Uterus (tissue), 3 donors: ENCODE measurements at regions not wholly inside any gene's neighbourhood (a gene's known extent, or its start where the extent isn't known, plus 50 kb on each side); places are given as distances from the start of the nearest gene placed in this dataset.

ENCODE experiments used
- DNase-seq, 2 donors: peaks; one replicate each; pipeline ENCODE4 v3.0.0-alpha.2; 2019 to 2020
- H3K27ac ChIP-seq, 2 donors: fragments of 200-600 bp; sonication (generic); 1 replicate in 1 of 2; 2 replicates in 1 of 2; pipeline ENCODE4 v1.5.1; 2016 to 2018
- H3K27me3 ChIP-seq, 2 donors: fragments of 200-600 bp; sonication (generic); one replicate each; pipeline ENCODE4 v1.5.1; 2018 to 2019; ENCODE audit warnings: control low read depth in 1 of 2
- H3K36me3 ChIP-seq, 2 donors: fragments of 200-600 bp; sonication (generic); one replicate each; pipeline ENCODE4 v1.5.1; 2019; ENCODE audit warnings: control low read depth in 1 of 2
- H3K4me1 ChIP-seq, 2 donors: fragments of 200-600 bp; sonication (generic); one replicate each; pipeline ENCODE4 v1.5.1; 2018 to 2019; ENCODE audit warnings: control low read depth in 1 of 2
- H3K4me3 ChIP-seq, 2 donors: fragments of 200-600 bp; sonication (generic); 1 replicate in 1 of 2; 2 replicates in 1 of 2; pipeline ENCODE4 v1.5.1; 2018 to 2019; ENCODE audit warnings: mild to moderate bottlenecking in 1 of 2
- H3K9me3 ChIP-seq, 2 donors: fragments of 200-600 bp; sonication (generic); one replicate each; pipeline ENCODE4 v1.5.1; 2019; ENCODE audit warnings: control low read depth in 1 of 2
- POLR2A ChIP-seq, 2 donors: fragments of 450-650 bp; IDR thresholded peaks; one replicate each; pipeline ENCODE4 v1.6.1; 2016; ENCODE audit warnings: antibody characterized with exemption in 2 of 2, mild to moderate bottlenecking in 1 of 2, moderate library complexity in 1 of 2
- intact Hi-C: fragments of 100-400 bp; cut with DNase I; formaldehyde crosslinking; loops from one replicate; pipeline ENCODE4 v1.15.1; 2023; ENCODE audit warnings: low total_unique reads
- TF ChIP-seq, protein P1 (sequence below), 4 experiments: fragments of 200-600 bp in 2 of 4; fragments of 450-650 bp in 2 of 4; sonication (generic) in 2 of 4; IDR thresholded peaks; one replicate each; pipeline ENCODE4 v1.5.1; 2016 to 2019; ENCODE audit warnings: antibody characterized with exemption in 4 of 4, mild to moderate bottlenecking in 2 of 4, moderate library complexity in 1 of 4
- donor health status: DM: yes; HTN: yes; CAD: no.

- no peak overlapping the region for H3K4me3 ChIP-seq
- H3K4me1 ChIP-seq: no peaks in the 10 kb centered on the region
- no peaks in the 10 kb centered on the region for H3K36me3 ChIP-seq
- H3K27me3 ChIP-seq: no peaks in the 10 kb centered on the region
- no peak overlapping the region for H3K27ac ChIP-seq
- intact Hi-C loops: no loop called here
- H3K9me3 ChIP-seq: no peaks in the 10 kb centered on the region
- no peak for TF ChIP-seq POLR2A (IDR thresholded peaks at IDR 0.05)
- TF ChIP-seq, protein P1, sequence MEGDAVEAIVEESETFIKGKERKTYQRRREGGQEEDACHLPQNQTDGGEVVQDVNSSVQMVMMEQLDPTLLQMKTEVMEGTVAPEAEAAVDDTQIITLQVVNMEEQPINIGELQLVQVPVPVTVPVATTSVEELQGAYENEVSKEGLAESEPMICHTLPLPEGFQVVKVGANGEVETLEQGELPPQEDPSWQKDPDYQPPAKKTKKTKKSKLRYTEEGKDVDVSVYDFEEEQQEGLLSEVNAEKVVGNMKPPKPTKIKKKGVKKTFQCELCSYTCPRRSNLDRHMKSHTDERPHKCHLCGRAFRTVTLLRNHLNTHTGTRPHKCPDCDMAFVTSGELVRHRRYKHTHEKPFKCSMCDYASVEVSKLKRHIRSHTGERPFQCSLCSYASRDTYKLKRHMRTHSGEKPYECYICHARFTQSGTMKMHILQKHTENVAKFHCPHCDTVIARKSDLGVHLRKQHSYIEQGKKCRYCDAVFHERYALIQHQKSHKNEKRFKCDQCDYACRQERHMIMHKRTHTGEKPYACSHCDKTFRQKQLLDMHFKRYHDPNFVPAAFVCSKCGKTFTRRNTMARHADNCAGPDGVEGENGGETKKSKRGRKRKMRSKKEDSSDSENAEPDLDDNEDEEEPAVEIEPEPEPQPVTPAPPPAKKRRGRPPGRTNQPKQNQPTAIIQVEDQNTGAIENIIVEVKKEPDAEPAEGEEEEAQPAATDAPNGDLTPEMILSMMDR (IDR thresholded peaks at IDR 0.05): no peak
- no peak for DNase-seq
Observed at GRCh38 chr5:164203581-164204225, 698.3 kb downstream of the MAT2B start.

DNA sequence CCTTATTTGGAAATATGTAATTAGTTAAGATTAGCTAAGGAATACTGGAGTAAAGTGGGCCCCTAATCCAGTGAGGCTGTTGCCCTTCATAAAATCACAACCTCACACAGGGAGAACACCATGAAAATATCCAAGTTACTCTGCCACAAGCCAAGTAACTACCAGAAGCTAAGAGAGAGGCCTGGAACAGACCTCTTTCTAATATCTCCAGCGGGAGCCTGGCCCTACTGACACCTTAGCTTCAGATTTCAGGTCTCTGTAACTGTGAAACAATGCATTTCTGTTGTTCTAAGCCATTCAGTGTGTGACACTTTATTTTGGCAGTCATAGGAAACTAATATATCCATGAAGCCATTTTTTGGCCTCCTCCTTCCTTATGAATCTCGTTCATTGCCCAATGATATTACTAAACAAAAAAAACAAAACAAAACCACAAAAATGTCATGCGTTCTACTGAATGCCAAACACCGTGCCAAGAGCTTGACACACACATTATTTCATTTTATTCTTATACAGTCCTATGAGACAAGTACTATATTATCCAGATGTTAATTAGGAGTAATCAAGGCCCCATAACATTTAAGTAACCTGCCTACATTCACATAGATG lies 699.0 kb downstream of the MAT2B start:
- Histone ChIP-seq H3K36me3 (no peaks in the 10 kb centered on the region), H3K9me3 (no peaks in the 10 kb centered on the region), H3K27ac (no peak overlapping the region), H3K27me3 (no peaks in the 10 kb centered on the region), H3K4me1 (no peaks in the 10 kb centered on the region), H3K4me3 (no peak overlapping the region)
- no peak for DNase-seq
- TF ChIP-seq POLR2A (IDR thresholded peaks at IDR 0.05): no peak
- TF ChIP-seq, protein P1 (IDR thresholded peaks at IDR 0.05): no peak
- intact Hi-C loops: no loop called here

DNA sequence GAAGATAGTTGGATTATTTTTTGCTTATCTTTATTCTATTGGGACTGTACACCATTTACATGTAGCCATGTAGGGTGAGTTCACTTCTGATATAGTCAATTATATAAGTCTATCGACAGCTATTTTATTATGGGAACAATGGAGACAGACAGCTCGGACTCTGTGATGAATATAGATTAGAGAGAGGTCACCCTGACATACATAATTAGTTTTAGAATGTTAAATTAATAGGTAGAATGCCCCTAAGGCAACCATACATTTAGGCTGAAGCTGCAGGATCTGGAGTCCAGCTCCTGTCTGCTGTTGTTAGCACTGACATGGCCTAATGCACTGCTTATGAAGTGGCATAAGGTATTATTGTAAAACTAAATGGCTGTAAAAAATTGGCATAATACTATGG lies 700.8 kb downstream of the MAT2B start:
- no peaks in the 10 kb centered on the region for H3K27me3 ChIP-seq

DNA sequence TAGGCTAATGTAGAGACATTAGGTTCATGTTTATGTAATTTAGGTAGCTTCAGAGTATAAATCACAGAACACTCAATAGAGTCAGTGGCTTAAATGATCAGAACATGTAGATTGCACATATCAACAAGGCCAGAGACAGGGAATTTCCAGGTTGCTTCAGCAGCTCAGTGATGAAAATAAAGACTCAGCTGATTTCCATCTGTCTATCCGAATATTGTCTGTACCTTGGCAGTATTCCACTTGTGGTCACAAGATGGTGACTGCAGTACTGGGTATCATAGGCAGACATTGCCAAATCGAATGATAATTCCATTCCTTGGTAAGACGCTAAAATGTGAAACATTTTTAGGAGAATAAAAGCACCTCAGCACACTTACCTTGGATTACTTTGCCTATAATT lies 702.2 kb downstream of the MAT2B start:
- Histone ChIP-seq H3K4me1 (no peaks in the 10 kb centered on the region), H3K36me3 (no peaks in the 10 kb centered on the region), H3K9me3 (no peaks in the 10 kb centered on the region), H3K4me3 (no peak overlapping the region), H3K27ac (no peak overlapping the region), H3K27me3 (no peaks in the 10 kb centered on the region)
- no peak for DNase-seq
- intact Hi-C loops: no loop called here
- TF ChIP-seq, protein P1 (IDR thresholded peaks at IDR 0.05): no peak
- no peak for TF ChIP-seq POLR2A (IDR thresholded peaks at IDR 0.05)

More for the DNA sequence above, 700.8 kb downstream of the MAT2B start:
- intact Hi-C loops: no loop called here
- Histone ChIP-seq H3K27ac (no peak overlapping the region), H3K4me1 (no peaks in the 10 kb centered on the region), H3K4me3 (no peak overlapping the region), H3K9me3 (no peaks in the 10 kb centered on the region), H3K36me3 (no peaks in the 10 kb centered on the region)
- TF ChIP-seq, protein P1 (IDR thresholded peaks at IDR 0.05): no peak
- TF ChIP-seq POLR2A (IDR thresholded peaks at IDR 0.05): no peak
- DNase-seq: no peak

DNA sequence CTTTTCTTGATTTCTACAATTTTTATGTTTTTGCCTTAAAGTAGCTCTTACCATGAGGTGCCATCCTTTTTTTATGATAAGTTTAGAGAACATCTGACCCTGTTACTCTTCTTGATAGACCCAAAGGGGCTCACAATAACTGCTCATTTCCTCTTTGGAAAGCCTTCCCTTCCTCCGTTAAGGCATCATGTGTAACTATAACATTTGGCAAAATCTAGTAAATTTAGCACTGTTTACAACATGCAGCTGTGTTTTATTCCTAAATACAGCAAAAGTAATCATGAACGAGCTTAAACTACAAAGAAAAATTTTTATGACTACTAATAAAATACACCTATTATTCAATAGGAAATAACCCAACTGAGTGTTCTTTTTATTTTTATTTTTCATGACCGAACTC lies 705.1 kb downstream of the MAT2B start:
- no peak for DNase-seq
- no peaks in the 10 kb centered on the region for H3K9me3 ChIP-seq
- H3K27ac ChIP-seq: no peak overlapping the region
- intact Hi-C loops: no loop called here
- no peak overlapping the region for H3K4me3 ChIP-seq
- H3K4me1 ChIP-seq: no peaks in the 10 kb centered on the region
- H3K36me3 ChIP-seq: no peaks in the 10 kb centered on the region
- H3K27me3 ChIP-seq: no peaks in the 10 kb centered on the region
- no peak for TF ChIP-seq POLR2A (IDR thresholded peaks at IDR 0.05)
- TF ChIP-seq, protein P1 (IDR thresholded peaks at IDR 0.05): no peak
